ENCODE measurements at regions not wholly inside any gene's neighbourhood (a gene's known extent, or its start where the extent isn't known, plus 50 kb on each side); places are given as distances from the start of the nearest gene placed in this dataset.

DNA sequence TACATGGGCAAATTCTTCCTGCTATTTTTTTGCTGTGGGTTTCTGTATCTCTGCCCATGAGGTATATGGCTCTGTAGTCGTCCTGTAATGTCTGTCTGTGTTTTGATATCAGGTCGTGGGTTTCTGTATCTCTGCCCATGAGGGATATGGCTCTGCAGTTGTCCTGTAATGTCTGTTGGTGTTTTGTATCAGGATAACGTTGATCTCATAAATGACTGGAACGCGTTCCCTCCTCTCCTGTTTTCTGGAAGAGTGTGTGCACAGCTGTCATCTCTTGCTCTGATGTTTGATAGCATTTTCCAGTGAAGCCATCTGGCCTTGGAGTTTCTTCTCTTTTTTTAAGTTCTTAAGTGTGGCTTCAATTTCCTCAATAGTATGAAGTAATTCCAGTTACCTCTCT lies 57.2 kb downstream of the SOX1 start:
- H3K4me1 ChIP-seq (ENCODE audit: control insufficient read depth, extremely low read depth, insufficient read depth, low read length), result no peaks in the 10 kb centered on the region
- no peak overlapping the region for H3K9ac ChIP-seq (replicated peaks; ENCODE audit: extremely low read depth, insufficient read depth, low read length)
- H3K9me1 ChIP-seq (replicated peaks; ENCODE audit: control insufficient read depth, extremely low read depth, insufficient read depth, low read length), result no peaks in the 10 kb centered on the region
- POLR2A ChIA-PET, result no interaction called here
- intact Hi-C loops (cut with micrococcal nuclease) (no loop called here), dilution Hi-C loops (cut with MboI; ENCODE audit: extremely low pct_ligation_motif_present, low sequenced_read_pairs) (no loop called here)
- no peaks in the 10 kb centered on the region for H3K79me2 ChIP-seq (ENCODE audit: control insufficient read depth, insufficient read depth, low read length)
- no peaks in the 10 kb centered on the region for H3K9me3 ChIP-seq (replicated peaks; ENCODE audit: control insufficient read depth, insufficient read depth, low read length)
- no peaks in the 10 kb centered on the region for H3K27me3 ChIP-seq (ENCODE audit: control insufficient read depth in 2 of 2, insufficient read depth in 2 of 2, low read length in 2 of 2)
- CTCF ChIA-PET, result no interaction called here
- TF ChIP-seq EZH2 (IDR thresholded peaks at IDR 0.05; ENCODE audit: borderline replicate concordance, low read depth, low read length, severe bottlenecking), result no peak
- TF ChIP-seq MYC (IDR thresholded peaks at IDR 0.05; ENCODE audit: low read depth, low read length), result no peak
- no peak for TF ChIP-seq FOS (IDR thresholded peaks at IDR 0.05; ENCODE audit: borderline replicate concordance, insufficient read depth, low read length)
- TF ChIP-seq POLR2AphosphoS5 (IDR thresholded peaks at IDR 0.05; ENCODE audit: insufficient read depth, low read depth, low read length), result no peak
- TF ChIP-seq, protein P1, sequence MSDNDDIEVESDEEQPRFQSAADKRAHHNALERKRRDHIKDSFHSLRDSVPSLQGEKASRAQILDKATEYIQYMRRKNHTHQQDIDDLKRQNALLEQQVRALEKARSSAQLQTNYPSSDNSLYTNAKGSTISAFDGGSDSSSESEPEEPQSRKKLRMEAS (IDR thresholded peaks at IDR 0.05; ENCODE audit: insufficient read depth, insufficient read length), result no peak
- no peak for TF ChIP-seq JUN (IDR thresholded peaks at IDR 0.05; ENCODE audit: borderline replicate concordance, insufficient read depth, insufficient read length, low read depth)
- no peak for TF ChIP-seq POLR2A (IDR thresholded peaks at IDR 0.05; ENCODE audit: low read depth, low read length)
- no peak for TF ChIP-seq GATA2 (IDR thresholded peaks at IDR 0.05; ENCODE audit: insufficient read depth, insufficient read length, low read depth, low read length)
- TF ChIP-seq, protein P2, sequence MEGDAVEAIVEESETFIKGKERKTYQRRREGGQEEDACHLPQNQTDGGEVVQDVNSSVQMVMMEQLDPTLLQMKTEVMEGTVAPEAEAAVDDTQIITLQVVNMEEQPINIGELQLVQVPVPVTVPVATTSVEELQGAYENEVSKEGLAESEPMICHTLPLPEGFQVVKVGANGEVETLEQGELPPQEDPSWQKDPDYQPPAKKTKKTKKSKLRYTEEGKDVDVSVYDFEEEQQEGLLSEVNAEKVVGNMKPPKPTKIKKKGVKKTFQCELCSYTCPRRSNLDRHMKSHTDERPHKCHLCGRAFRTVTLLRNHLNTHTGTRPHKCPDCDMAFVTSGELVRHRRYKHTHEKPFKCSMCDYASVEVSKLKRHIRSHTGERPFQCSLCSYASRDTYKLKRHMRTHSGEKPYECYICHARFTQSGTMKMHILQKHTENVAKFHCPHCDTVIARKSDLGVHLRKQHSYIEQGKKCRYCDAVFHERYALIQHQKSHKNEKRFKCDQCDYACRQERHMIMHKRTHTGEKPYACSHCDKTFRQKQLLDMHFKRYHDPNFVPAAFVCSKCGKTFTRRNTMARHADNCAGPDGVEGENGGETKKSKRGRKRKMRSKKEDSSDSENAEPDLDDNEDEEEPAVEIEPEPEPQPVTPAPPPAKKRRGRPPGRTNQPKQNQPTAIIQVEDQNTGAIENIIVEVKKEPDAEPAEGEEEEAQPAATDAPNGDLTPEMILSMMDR (IDR thresholded peaks at IDR 0.05; ENCODE audit: extremely low read depth in 1 of 2, insufficient read depth in 1 of 2, low read depth in 1 of 2, low read length in 2 of 2), result no peak
- H3K36me3 ChIP-seq (ENCODE audit: control insufficient read depth in 2 of 2, extremely low read depth in 1 of 2, insufficient read depth in 2 of 2, low read length in 2 of 2), result no peaks in the 10 kb centered on the region
- BruUV-seq (replicated peaks), result no TSS peak
- H4K20me1 ChIP-seq (replicated peaks; ENCODE audit: control insufficient read depth, extremely low read depth, insufficient read depth, low read length), result no peaks in the 10 kb centered on the region
- DNase-seq (ENCODE audit: low read depth, low spot score) (no peak), FAIRE-seq (no peak)
- H2AFZ ChIP-seq (ENCODE audit: low read depth, low read length), result no peak overlapping the region
- no peak overlapping the region for H3K4me3 ChIP-seq (replicated peaks in 1 of 3; ENCODE audit: insufficient read depth in 1 of 3, low read depth in 1 of 3, low read length in 3 of 3)
- no peak overlapping the region for H3K4me2 ChIP-seq (ENCODE audit: insufficient read depth, low read length)
- no peak overlapping the region for H3K27ac ChIP-seq (ENCODE audit: insufficient read depth, low read depth, low read length)
